ENCODE measurements at regions not wholly inside any gene's neighbourhood (a gene's known extent, or its start where the extent isn't known, plus 50 kb on each side); places are given as distances from the start of the nearest gene placed in this dataset.

DNA sequence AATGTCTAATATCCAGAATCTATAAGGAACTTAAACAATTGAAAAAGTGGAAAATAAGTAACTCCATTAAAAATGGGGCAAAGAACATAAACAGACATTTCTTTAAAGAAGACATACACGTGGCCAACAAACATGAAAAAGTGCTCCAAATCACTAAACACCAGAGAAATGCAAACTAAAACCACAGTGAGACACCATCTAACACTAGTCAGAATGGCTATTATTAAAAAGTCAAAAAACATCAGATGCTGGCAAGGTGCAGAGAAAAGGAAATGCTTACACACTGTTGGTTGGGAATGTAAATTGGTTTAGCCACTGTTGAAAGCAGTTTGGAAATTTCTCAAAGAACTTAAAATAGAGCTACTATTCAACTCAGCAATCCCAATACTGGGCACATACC lies 169.2 kb upstream of the MANEA start:
- ChIA-PET RAD21 (ENCODE audit: unreplicated experiment) (interaction anchor here (1.2 kb wide), 1 partner anchor 113 kb away, joined by 4 read pairs; no protein-coding TSS in a partner anchor), CTCF (no interaction called here), POLR2A (no interaction called here), SMC1A (ENCODE audit: uncharacterized antibody, unreplicated experiment) (interaction anchor here (0.9 kb wide), 1 partner anchor 15 kb away, joined by 3 read pairs; no protein-coding TSS in a partner anchor)
- Histone ChIP-seq H3K36me3 (ENCODE audit: control insufficient read depth in 2 of 2, insufficient read depth in 2 of 2, low read length in 1 of 2) (no peaks in the 10 kb centered on the region), H4K20me1 (ENCODE audit: control insufficient read depth, insufficient read depth) (no peaks in the 10 kb centered on the region), H3K9ac (ENCODE audit: control insufficient read depth, insufficient read depth, low read length) (no peak overlapping the region), H3K27ac (ENCODE audit: control insufficient read depth, insufficient read depth) (no peak overlapping the region), H2AFZ (ENCODE audit: control insufficient read depth, low read depth, low read length) (no peak overlapping the region), H3K4me3 (no peak overlapping the region), H3K4me1 (ENCODE audit: control insufficient read depth, insufficient read depth, low read length) (no peaks in the 10 kb centered on the region), H3K27me3 (replicated peaks in 1 of 2; ENCODE audit: control insufficient read depth in 2 of 2, insufficient read depth in 2 of 2, low read length in 1 of 2) (no peaks in the 10 kb centered on the region), H3K4me2 (ENCODE audit: control insufficient read depth, insufficient read depth) (no peak overlapping the region), H3K79me2 (ENCODE audit: control insufficient read depth, insufficient read depth, low read length) (no peaks in the 10 kb centered on the region), H3K9me3 (replicated peaks; ENCODE audit: control insufficient read depth, insufficient read depth, low read length) (no peaks in the 10 kb centered on the region)
- DNase-seq (ENCODE audit: low read depth, low spot score): no peak
- in situ Hi-C loops (cut with MboI) (no loop called here), intact Hi-C loops (cut with micrococcal nuclease; ENCODE audit: unreplicated experiment) (no loop called here)
- ATAC-seq: peak; percentile 51
- peak; percentile 61 for FAIRE-seq
- TF ChIP-seq NFXL1 (IDR thresholded peaks at IDR 0.05; ENCODE audit: borderline replicate concordance) (no peak), ZNF217 (IDR thresholded peaks at IDR 0.05) (no peak), NR2C1 (IDR thresholded peaks at IDR 0.05) (no peak), NFIC (IDR thresholded peaks at IDR 0.05; ENCODE audit: low read depth, low read length) (no peak), NFYB (IDR thresholded peaks at IDR 0.05; ENCODE audit: insufficient read depth, low read depth, low read length) (no peak), RAD51 (IDR thresholded peaks at IDR 0.05) (no peak), HCFC1 (IDR thresholded peaks at IDR 0.05; ENCODE audit: low read length) (no peak), IKZF1 (conservative IDR thresholded peaks at IDR 0.05) (no peak), IRF4 (IDR thresholded peaks at IDR 0.05; ENCODE audit: low read depth, low read length) (no peak), SUZ12 (IDR thresholded peaks at IDR 0.05; ENCODE audit: unreplicated experiment) (no peak), KDM1A (IDR thresholded peaks at IDR 0.05; ENCODE audit: borderline replicate concordance) (no peak), RAD21 (IDR thresholded peaks at IDR 0.05; ENCODE audit: insufficient read depth, low read depth, low read length) (no peak)
- TF ChIP-seq, protein P1, sequence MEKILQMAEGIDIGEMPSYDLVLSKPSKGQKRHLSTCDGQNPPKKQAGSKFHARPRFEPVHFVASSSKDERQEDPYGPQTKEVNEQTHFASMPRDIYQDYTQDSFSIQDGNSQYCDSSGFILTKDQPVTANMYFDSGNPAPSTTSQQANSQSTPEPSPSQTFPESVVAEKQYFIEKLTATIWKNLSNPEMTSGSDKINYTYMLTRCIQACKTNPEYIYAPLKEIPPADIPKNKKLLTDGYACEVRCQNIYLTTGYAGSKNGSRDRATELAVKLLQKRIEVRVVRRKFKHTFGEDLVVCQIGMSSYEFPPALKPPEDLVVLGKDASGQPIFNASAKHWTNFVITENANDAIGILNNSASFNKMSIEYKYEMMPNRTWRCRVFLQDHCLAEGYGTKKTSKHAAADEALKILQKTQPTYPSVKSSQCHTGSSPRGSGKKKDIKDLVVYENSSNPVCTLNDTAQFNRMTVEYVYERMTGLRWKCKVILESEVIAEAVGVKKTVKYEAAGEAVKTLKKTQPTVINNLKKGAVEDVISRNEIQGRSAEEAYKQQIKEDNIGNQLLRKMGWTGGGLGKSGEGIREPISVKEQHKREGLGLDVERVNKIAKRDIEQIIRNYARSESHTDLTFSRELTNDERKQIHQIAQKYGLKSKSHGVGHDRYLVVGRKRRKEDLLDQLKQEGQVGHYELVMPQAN (conservative IDR thresholded peaks at IDR 0.05): no peak
- TF ChIP-seq, protein P2, sequence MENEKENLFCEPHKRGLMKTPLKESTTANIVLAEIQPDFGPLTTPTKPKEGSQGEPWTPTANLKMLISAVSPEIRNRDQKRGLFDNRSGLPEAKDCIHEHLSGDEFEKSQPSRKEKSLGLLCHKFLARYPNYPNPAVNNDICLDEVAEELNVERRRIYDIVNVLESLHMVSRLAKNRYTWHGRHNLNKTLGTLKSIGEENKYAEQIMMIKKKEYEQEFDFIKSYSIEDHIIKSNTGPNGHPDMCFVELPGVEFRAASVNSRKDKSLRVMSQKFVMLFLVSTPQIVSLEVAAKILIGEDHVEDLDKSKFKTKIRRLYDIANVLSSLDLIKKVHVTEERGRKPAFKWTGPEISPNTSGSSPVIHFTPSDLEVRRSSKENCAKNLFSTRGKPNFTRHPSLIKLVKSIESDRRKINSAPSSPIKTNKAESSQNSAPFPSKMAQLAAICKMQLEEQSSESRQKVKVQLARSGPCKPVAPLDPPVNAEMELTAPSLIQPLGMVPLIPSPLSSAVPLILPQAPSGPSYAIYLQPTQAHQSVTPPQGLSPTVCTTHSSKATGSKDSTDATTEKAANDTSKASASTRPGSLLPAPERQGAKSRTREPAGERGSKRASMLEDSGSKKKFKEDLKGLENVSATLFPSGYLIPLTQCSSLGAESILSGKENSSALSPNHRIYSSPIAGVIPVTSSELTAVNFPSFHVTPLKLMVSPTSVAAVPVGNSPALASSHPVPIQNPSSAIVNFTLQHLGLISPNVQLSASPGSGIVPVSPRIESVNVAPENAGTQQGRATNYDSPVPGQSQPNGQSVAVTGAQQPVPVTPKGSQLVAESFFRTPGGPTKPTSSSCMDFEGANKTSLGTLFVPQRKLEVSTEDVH (IDR thresholded peaks at IDR 0.05; ENCODE audit: low read depth, partially characterized antibody): no peak
- TF ChIP-seq, protein P3, sequence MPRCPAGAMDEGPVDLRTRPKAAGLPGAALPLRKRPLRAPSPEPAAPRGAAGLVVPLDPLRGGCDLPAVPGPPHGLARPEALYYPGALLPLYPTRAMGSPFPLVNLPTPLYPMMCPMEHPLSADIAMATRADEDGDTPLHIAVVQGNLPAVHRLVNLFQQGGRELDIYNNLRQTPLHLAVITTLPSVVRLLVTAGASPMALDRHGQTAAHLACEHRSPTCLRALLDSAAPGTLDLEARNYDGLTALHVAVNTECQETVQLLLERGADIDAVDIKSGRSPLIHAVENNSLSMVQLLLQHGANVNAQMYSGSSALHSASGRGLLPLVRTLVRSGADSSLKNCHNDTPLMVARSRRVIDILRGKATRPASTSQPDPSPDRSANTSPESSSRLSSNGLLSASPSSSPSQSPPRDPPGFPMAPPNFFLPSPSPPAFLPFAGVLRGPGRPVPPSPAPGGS (IDR thresholded peaks at IDR 0.05; ENCODE audit: borderline replicate concordance, insufficient read depth, low read depth, low read length, poor library complexity, severe bottlenecking): no peak
- TF ChIP-seq, protein P4, sequence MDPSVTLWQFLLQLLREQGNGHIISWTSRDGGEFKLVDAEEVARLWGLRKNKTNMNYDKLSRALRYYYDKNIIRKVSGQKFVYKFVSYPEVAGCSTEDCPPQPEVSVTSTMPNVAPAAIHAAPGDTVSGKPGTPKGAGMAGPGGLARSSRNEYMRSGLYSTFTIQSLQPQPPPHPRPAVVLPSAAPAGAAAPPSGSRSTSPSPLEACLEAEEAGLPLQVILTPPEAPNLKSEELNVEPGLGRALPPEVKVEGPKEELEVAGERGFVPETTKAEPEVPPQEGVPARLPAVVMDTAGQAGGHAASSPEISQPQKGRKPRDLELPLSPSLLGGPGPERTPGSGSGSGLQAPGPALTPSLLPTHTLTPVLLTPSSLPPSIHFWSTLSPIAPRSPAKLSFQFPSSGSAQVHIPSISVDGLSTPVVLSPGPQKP (IDR thresholded peaks at IDR 0.05; ENCODE audit: low read depth, low read length): no peak
- TF ChIP-seq, protein P5, sequence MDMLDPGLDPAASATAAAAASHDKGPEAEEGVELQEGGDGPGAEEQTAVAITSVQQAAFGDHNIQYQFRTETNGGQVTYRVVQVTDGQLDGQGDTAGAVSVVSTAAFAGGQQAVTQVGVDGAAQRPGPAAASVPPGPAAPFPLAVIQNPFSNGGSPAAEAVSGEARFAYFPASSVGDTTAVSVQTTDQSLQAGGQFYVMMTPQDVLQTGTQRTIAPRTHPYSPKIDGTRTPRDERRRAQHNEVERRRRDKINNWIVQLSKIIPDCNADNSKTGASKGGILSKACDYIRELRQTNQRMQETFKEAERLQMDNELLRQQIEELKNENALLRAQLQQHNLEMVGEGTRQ (IDR thresholded peaks at IDR 0.05; ENCODE audit: borderline replicate concordance, low read depth, low read length): no peak
- WGBS (ENCODE audit: insufficient coverage, insufficient replicate concordance, low lambda C conversion rate, missing lambda C conversion rate): 4% methylated on average over 1 of the region's 1 CpG
- no TSS peak for BruUV-seq (replicated peaks)

Measured in GM12878 (cell line).